Nephron progenitor cell (in vitro differentiated cells): ENCODE measurements at regions not wholly inside any gene's neighbourhood (a gene's known extent, or its start where the extent isn't known, plus 50 kb on each side); places are given as distances from the start of the nearest gene placed in this dataset.

Experiments
- DNase-seq: peaks from one replicate; pipeline ENCODE4 v3.0.0; 2021
- H3K27ac Mint-ChIP-seq: 2 replicates; pipeline ENCODE4 v1.8.0; 2021; ENCODE audit warnings: mild to moderate bottlenecking, moderate library complexity, mixed read lengths
- H3K27me3 Mint-ChIP-seq: 2 replicates; pipeline ENCODE4 v1.8.0; 2021; ENCODE audit warnings: mild to moderate bottlenecking, low read depth, mixed read lengths; ENCODE audit not compliant: poor library complexity
- H3K36me3 Mint-ChIP-seq: 2 replicates; pipeline ENCODE4 v1.8.0; 2021; ENCODE audit warnings: low read depth, mixed read lengths
- H3K4me1 Mint-ChIP-seq: 2 replicates; pipeline ENCODE4 v1.8.0; 2021; ENCODE audit warnings: mixed read lengths
- H3K4me3 Mint-ChIP-seq: 2 replicates; pipeline ENCODE4 v1.8.0; 2021; ENCODE audit warnings: mild to moderate bottlenecking, moderate library complexity, mixed read lengths
- H3K9me3 Mint-ChIP-seq: 2 replicates; pipeline ENCODE4 v1.8.0; 2021; ENCODE audit warnings: mild to moderate bottlenecking, moderate library complexity, mixed read lengths
- TF ChIP-seq, protein P1 (sequence below): fragments of 200-600 bp; sonication (generic); IDR thresholded peaks from 2 replicates; pipeline ENCODE4 v1.5.0; 2021; ENCODE audit warnings: antibody characterized with exemption

GRCh38 chr17:55585629-55586028 is 74.4 kb upstream of the SMIM36 start:
- Mint-ChIP-seq H3K4me3 (no peak overlapping the region), H3K36me3 (no peaks in the 10 kb centered on the region), H3K9me3 (no peaks in the 10 kb centered on the region), H3K27ac (no peak overlapping the region), H3K27me3 (peaks cover 4% of the 10 kb centered on the region), H3K4me1 (peaks cover 28% of the 10 kb centered on the region)
- TF ChIP-seq, protein P1, sequence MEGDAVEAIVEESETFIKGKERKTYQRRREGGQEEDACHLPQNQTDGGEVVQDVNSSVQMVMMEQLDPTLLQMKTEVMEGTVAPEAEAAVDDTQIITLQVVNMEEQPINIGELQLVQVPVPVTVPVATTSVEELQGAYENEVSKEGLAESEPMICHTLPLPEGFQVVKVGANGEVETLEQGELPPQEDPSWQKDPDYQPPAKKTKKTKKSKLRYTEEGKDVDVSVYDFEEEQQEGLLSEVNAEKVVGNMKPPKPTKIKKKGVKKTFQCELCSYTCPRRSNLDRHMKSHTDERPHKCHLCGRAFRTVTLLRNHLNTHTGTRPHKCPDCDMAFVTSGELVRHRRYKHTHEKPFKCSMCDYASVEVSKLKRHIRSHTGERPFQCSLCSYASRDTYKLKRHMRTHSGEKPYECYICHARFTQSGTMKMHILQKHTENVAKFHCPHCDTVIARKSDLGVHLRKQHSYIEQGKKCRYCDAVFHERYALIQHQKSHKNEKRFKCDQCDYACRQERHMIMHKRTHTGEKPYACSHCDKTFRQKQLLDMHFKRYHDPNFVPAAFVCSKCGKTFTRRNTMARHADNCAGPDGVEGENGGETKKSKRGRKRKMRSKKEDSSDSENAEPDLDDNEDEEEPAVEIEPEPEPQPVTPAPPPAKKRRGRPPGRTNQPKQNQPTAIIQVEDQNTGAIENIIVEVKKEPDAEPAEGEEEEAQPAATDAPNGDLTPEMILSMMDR: no peak
- DNase-seq: no peak

DNA sequence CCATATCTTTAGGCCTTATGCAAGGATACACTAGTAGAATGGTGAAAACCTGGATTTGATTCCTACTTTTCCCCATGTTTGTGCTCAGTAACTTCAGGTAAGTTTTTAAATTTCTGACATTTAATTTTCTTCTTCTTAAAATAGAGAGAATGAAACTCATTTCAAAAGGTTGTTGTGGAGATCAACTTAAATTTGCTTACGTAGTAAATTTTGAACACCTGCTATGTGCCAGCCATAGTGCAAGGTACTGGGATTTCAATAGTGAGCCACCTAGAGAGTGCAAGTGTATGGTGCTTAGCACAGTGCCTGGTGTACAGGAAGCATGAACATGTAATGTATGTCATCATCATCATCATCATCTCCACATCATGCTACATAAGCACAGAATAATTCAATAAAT is 73.6 kb upstream of the SMIM36 start:
- H3K4me3 Mint-ChIP-seq: no peak overlapping the region
- peaks cover 4% of the 10 kb centered on the region for H3K27me3 Mint-ChIP-seq
- H3K27ac Mint-ChIP-seq: no peak overlapping the region
- H3K36me3 Mint-ChIP-seq: no peaks in the 10 kb centered on the region
- H3K9me3 Mint-ChIP-seq: no peaks in the 10 kb centered on the region
- no peak for DNase-seq
- H3K4me1 Mint-ChIP-seq: peaks cover 28% of the 10 kb centered on the region
- TF ChIP-seq, protein P1: no peak

DNA sequence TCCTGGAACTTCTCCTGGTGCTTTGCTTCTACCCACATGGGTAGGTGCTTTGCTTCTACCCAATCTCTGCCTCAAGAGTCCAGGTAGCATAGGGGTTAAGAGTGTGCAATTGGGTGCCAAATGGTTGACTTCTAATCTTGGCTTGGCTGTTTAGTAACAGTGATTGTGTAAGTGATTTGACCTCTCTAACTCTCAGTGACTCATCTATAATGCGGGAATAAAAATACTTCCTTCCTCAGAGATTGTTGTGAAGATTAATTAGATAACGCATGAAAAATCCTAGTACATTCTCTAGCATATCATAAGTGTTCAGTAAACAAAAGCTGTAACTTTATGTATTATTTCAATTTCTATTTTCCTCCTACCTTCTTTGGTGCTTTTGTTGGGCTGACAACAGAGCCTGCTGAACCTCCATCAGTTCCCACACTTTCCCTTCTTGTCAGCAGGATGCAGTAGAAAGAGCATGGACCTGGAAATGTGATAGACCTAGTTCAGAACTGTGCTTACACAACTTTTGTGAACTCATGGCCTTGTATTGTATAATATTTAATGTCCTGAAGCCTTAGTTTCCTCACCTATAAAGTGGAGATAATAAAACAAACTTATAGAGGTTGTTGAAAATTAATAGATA is 72.9 kb upstream of the SMIM36 start:
- H3K4me1 Mint-ChIP-seq: peaks cover 25% of the 10 kb centered on the region
- no peak for DNase-seq
- no peak overlapping the region for H3K27ac Mint-ChIP-seq
- TF ChIP-seq, protein P1: no peak
- no peak overlapping the region for H3K4me3 Mint-ChIP-seq
- H3K36me3 Mint-ChIP-seq: no peaks in the 10 kb centered on the region
- peaks cover 4% of the 10 kb centered on the region for H3K27me3 Mint-ChIP-seq
- H3K9me3 Mint-ChIP-seq: no peaks in the 10 kb centered on the region

- no peak overlapping the region for H3K27ac Mint-ChIP-seq
- no peaks in the 10 kb centered on the region for H3K36me3 Mint-ChIP-seq
- H3K9me3 Mint-ChIP-seq: no peaks in the 10 kb centered on the region
- peaks cover 13% of the 10 kb centered on the region for H3K4me1 Mint-ChIP-seq
- peaks cover 4% of the 10 kb centered on the region for H3K27me3 Mint-ChIP-seq
- TF ChIP-seq, protein P1: no peak
- no peak for DNase-seq
- no peak overlapping the region for H3K4me3 Mint-ChIP-seq
These were observed 71.6 kb upstream of the SMIM36 start for GRCh38 chr17:55582897-55583296.

GRCh38 chr17:55580596-55581133 is 69.4 kb upstream of the SMIM36 start:
- TF ChIP-seq, protein P1: no peak
- H3K4me3 Mint-ChIP-seq: no peak overlapping the region
- no peak overlapping the region for H3K27ac Mint-ChIP-seq
- no peaks in the 10 kb centered on the region for H3K4me1 Mint-ChIP-seq
- H3K36me3 Mint-ChIP-seq: no peaks in the 10 kb centered on the region
- DNase-seq: no peak
- H3K9me3 Mint-ChIP-seq: no peaks in the 10 kb centered on the region
- H3K27me3 Mint-ChIP-seq: no peaks in the 10 kb centered on the region

DNA sequence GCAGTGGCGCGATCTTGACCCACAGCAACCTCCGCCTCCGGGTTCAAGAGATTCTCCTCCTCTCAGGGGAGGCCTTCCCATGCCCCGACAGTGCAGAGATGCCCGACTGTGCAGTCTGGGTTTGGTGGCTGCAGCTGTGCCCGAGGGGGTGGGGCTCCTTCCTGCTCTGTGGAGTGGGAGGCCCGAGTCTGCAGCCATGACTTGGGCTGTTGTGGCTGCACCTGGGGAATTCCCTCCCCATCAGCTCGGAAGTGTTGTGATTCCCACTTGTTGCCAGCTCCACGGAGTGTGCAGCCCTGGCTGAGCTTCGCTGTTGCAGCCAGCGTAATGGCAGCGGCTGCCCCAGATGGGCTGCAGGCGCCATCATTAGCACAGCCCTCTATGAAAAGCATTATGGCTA is 66.4 kb upstream of the SMIM36 start:
- TF ChIP-seq, protein P1: no peak
- Mint-ChIP-seq H3K27ac (no peak overlapping the region), H3K27me3 (peaks cover 4% of the 10 kb centered on the region), H3K9me3 (no peaks in the 10 kb centered on the region), H3K4me1 (no peaks in the 10 kb centered on the region), H3K4me3 (no peak overlapping the region), H3K36me3 (no peaks in the 10 kb centered on the region)
- no peak for DNase-seq
